ENCODE measurements at regions not wholly inside any gene's neighbourhood (a gene's known extent, or its start where the extent isn't known, plus 50 kb on each side); places are given as distances from the start of the nearest gene placed in this dataset.

DNA sequence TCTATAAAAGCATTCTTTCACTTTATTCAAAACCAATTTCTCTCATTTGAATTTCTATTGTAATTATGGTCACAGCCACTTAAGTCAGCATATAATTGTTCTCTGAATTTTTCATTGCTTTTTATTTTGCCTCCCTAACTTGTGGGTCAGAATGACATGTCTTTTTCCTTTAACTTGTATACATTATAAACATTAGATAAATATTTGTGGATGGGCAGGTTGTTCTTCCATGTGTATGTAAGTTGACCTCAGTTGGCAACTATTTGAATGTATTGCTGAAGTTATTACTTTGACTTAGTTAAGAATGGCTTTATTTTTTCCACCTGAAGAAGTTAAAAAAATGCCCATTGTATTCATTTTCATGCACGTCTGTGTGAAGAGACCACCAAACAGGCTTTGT, 83.0 kb upstream of the MAP3K7 start:
- no TSS peak for BruUV-seq (replicated peaks)
- Histone ChIP-seq H3K27ac (ENCODE audit: control insufficient read depth, insufficient read depth) (no peak overlapping the region), H3K36me3 (ENCODE audit: control insufficient read depth in 2 of 2, insufficient read depth in 2 of 2, low read length in 1 of 2) (no peaks in the 10 kb centered on the region), H3K79me2 (ENCODE audit: control insufficient read depth, insufficient read depth, low read length) (no peaks in the 10 kb centered on the region), H3K4me1 (ENCODE audit: control insufficient read depth, insufficient read depth, low read length) (no peaks in the 10 kb centered on the region), H3K27me3 (replicated peaks in 1 of 2; ENCODE audit: control insufficient read depth in 2 of 2, insufficient read depth in 2 of 2, low read length in 1 of 2) (no peaks in the 10 kb centered on the region), H3K9me3 (replicated peaks; ENCODE audit: control insufficient read depth, insufficient read depth, low read length) (no peaks in the 10 kb centered on the region), H4K20me1 (ENCODE audit: control insufficient read depth, insufficient read depth) (no peaks in the 10 kb centered on the region), H2AFZ (ENCODE audit: control insufficient read depth, low read depth, low read length) (no peak overlapping the region), H3K4me2 (ENCODE audit: control insufficient read depth, insufficient read depth) (no peak overlapping the region), H3K9ac (ENCODE audit: control insufficient read depth, insufficient read depth, low read length) (no peak overlapping the region), H3K4me3 (no peak overlapping the region)
- 41% methylated on average over 1 of the region's 1 CpG for WGBS (ENCODE audit: insufficient coverage, insufficient replicate concordance, low lambda C conversion rate, missing lambda C conversion rate)
- TF ChIP-seq YBX1 (IDR thresholded peaks at IDR 0.05): no peak
- TF ChIP-seq HCFC1 (IDR thresholded peaks at IDR 0.05; ENCODE audit: low read length): no peak
- TF ChIP-seq CHD4 (IDR thresholded peaks at IDR 0.05): no peak
- no peak for TF ChIP-seq CHD1 (IDR thresholded peaks at IDR 0.05; ENCODE audit: low read depth, low read length)
- no peak for TF ChIP-seq ZZZ3 (IDR thresholded peaks at IDR 0.05; ENCODE audit: control insufficient read depth, insufficient read length, low read depth)
- TF ChIP-seq MTA2 (IDR thresholded peaks at IDR 0.05; ENCODE audit: low read depth): no peak
- ChIA-PET RAD21 (ENCODE audit: unreplicated experiment) (no interaction called here), SMC1A (ENCODE audit: uncharacterized antibody, unreplicated experiment) (no interaction called here), POLR2A (no interaction called here), CTCF (no interaction called here)
- no peak for ATAC-seq
- intact Hi-C loops (cut with micrococcal nuclease; ENCODE audit: unreplicated experiment) (no loop called here), in situ Hi-C loops (cut with MboI) (no loop called here)
- DNase-seq (ENCODE audit: low read depth, low spot score): no peak
- FAIRE-seq: no peak

DNA sequence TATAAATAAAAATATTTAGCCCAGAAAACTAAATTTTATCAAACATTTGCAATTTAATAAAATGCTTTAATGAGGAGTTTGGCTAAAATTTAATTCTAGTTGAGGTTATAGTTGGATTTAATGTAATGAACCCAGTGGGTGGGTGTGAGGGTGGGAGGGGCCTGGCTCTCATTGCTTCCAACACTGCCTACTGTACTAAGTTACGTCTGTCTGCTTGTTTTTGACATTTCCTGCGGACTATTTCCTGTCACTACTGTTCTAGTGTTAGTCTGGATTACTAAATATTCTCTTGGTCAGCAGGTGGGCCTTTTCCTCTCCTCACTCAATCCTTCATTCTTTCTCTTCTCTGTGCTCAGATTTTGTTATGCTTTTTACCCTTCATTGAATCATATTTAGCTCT, 82.5 kb upstream of the MAP3K7 start:
- POLR2A ChIA-PET: no interaction called here
- H3K36me3 ChIP-seq (ENCODE audit: control insufficient read depth in 2 of 2, insufficient read depth in 2 of 2, low read length in 1 of 2): no peaks in the 10 kb centered on the region
- H2AFZ ChIP-seq (ENCODE audit: control insufficient read depth, low read depth, low read length): no peak overlapping the region
- H3K27me3 ChIP-seq (replicated peaks in 1 of 2; ENCODE audit: control insufficient read depth in 2 of 2, insufficient read depth in 2 of 2, low read length in 1 of 2): no peaks in the 10 kb centered on the region
- no peak overlapping the region for H3K4me3 ChIP-seq
- no peaks in the 10 kb centered on the region for H3K4me1 ChIP-seq (ENCODE audit: control insufficient read depth, insufficient read depth, low read length)
- CTCF ChIA-PET: no interaction called here
- intact Hi-C loops (cut with micrococcal nuclease; ENCODE audit: unreplicated experiment): no loop called here
- no TSS peak for BruUV-seq (replicated peaks)
- TF ChIP-seq SPI1 (IDR thresholded peaks at IDR 0.05; ENCODE audit: borderline replicate concordance, insufficient read depth, low read depth, low read length): no peak
- no peak for ATAC-seq
- FAIRE-seq: no peak
- in situ Hi-C loops (cut with MboI): no loop called here
- H3K79me2 ChIP-seq (ENCODE audit: control insufficient read depth, insufficient read depth, low read length): no peaks in the 10 kb centered on the region
- 0% methylated on average over 2 of the region's 2 CpGs for WGBS (ENCODE audit: insufficient coverage, insufficient replicate concordance, low lambda C conversion rate, missing lambda C conversion rate)
- H4K20me1 ChIP-seq (ENCODE audit: control insufficient read depth, insufficient read depth): no peaks in the 10 kb centered on the region
- no peaks in the 10 kb centered on the region for H3K9me3 ChIP-seq (replicated peaks; ENCODE audit: control insufficient read depth, insufficient read depth, low read length)
- no peak for DNase-seq (ENCODE audit: low read depth, low spot score)
- H3K9ac ChIP-seq (ENCODE audit: control insufficient read depth, insufficient read depth, low read length): no peak overlapping the region
- SMC1A ChIA-PET (ENCODE audit: uncharacterized antibody, unreplicated experiment): interaction anchor here (1.1 kb wide), 2 partner anchors 26 to 92 kb away, joined by 3 read pairs; no protein-coding TSS in a partner anchor
- RAD21 ChIA-PET (ENCODE audit: unreplicated experiment): no interaction called here
- H3K4me2 ChIP-seq (ENCODE audit: control insufficient read depth, insufficient read depth): no peak overlapping the region
- no peak overlapping the region for H3K27ac ChIP-seq (ENCODE audit: control insufficient read depth, insufficient read depth)

All from GM12878 (cell line).